Naive thymus-derived CD4-positive, alpha-beta T cell (primary cell): ENCODE measurements at regions not wholly inside any gene's neighbourhood (a gene's known extent, or its start where the extent isn't known, plus 50 kb on each side); places are given as distances from the start of the nearest gene placed in this dataset.
A peak's percentile ranks its signal among the peaks of the same experiment; 100 is the strongest.

ENCODE experiments used
- ATAC-seq: fragments of 150-1000 bp; cut with Tn5 transposase; 2 replicates; pipeline ENCODE4 v1.10.0; 2021; ENCODE audit warnings: mild to moderate bottlenecking, moderate library complexity
- CTCF ChIA-PET: fragments of 350-600 bp; sonication (Branson Sonifier 250); formaldehyde crosslinking; loops from one replicate; lab custom pipeline; 2021; ENCODE audit warnings: antibody characterized with exemption; lab: Charles Lee
- POLR2A ChIA-PET: fragments of 350-600 bp; sonication (Branson Sonifier 250); formaldehyde crosslinking; loops from one replicate; lab custom pipeline; 2021; ENCODE audit warnings: antibody characterized with exemption, inconsistent platforms; lab: Charles Lee
- DNase-seq, 9 donors: peaks; one replicate each; pipeline versions ENCODE4 v3.0.0 to v3.0.0-alpha.2; 2020 to 2022; ENCODE audit warnings: mixed read lengths in 1 of 9
- H3K27ac ChIP-seq: one replicate; pipeline ENCODE4 v1.7.0; 2013; ENCODE audit warnings: mild to moderate bottlenecking, low read depth, low read length, moderate library complexity
- H3K27me3 ChIP-seq, 2 donors: one replicate each; pipeline ENCODE4 v1.7.0; 2013; ENCODE audit warnings: low read length in 2 of 2, mild to moderate bottlenecking in 2 of 2, moderate library complexity in 2 of 2; ENCODE audit not compliant: control insufficient read depth in 2 of 2, insufficient read depth in 2 of 2
- H3K36me3 ChIP-seq, 3 experiments: 1 replicate in 2 of 3; 2 replicates in 1 of 3; pipeline ENCODE4 v1.7.0; 2013; ENCODE audit warnings: low read length in 3 of 3, mild to moderate bottlenecking in 3 of 3, moderate library complexity in 1 of 3; ENCODE audit not compliant: insufficient read depth in 3 of 3, control insufficient read depth in 2 of 3
- H3K4me1 ChIP-seq, 2 donors: one replicate each; pipeline ENCODE4 v1.7.0; 2013; ENCODE audit warnings: low read length in 2 of 2, mild to moderate bottlenecking in 2 of 2, moderate library complexity in 1 of 2; ENCODE audit not compliant: control insufficient read depth in 2 of 2, insufficient read depth in 2 of 2
- H3K4me3 ChIP-seq: 2 replicates; pipeline ENCODE4 v1.7.0; 2013; ENCODE audit warnings: mild to moderate bottlenecking, low read length
- H3K9me3 ChIP-seq, 3 experiments: 1 replicate in 2 of 3; 2 replicates in 1 of 3; pipeline ENCODE4 v1.7.0; 2013; ENCODE audit warnings: low read length in 3 of 3; ENCODE audit not compliant: control insufficient read depth in 2 of 3
- H3K27ac Mint-ChIP-seq, 9 donors: one replicate each; pipeline ENCODE4 v1.8.0; 2020 to 2022; ENCODE audit warnings: mixed read lengths in 9 of 9, mild to moderate bottlenecking in 8 of 9, moderate library complexity in 5 of 9, inconsistent platforms in 2 of 9
- H3K27me3 Mint-ChIP-seq, 5 donors: one replicate each; pipeline ENCODE4 v1.8.0; 2021 to 2022; ENCODE audit warnings: mixed read lengths in 5 of 5, mild to moderate bottlenecking in 1 of 5
- H3K36me3 Mint-ChIP-seq, 5 donors: one replicate each; pipeline ENCODE4 v1.8.0; 2020 to 2022; ENCODE audit warnings: mixed read lengths in 5 of 5, mild to moderate bottlenecking in 3 of 5, inconsistent platforms in 1 of 5
- H3K4me1 Mint-ChIP-seq, 7 donors: one replicate each; pipeline ENCODE4 v1.8.0; 2020 to 2022; ENCODE audit warnings: mixed read lengths in 7 of 7, mild to moderate bottlenecking in 3 of 7, inconsistent platforms in 1 of 7
- H3K4me3 Mint-ChIP-seq, 10 donors: one replicate each; pipeline ENCODE4 v1.8.0; 2020 to 2022; ENCODE audit warnings: mild to moderate bottlenecking in 10 of 10, mixed read lengths in 10 of 10, moderate library complexity in 6 of 10, inconsistent platforms in 2 of 10
- H3K9me3 Mint-ChIP-seq, 11 donors: one replicate each; pipeline ENCODE4 v1.8.0; 2020 to 2022; ENCODE audit warnings: mixed read lengths in 11 of 11, mild to moderate bottlenecking in 4 of 11, inconsistent platforms in 1 of 11, moderate library complexity in 1 of 11
- intact Hi-C, 2 donors: fragments of 100-400 bp; cut with micrococcal nuclease; formaldehyde crosslinking; loops; one replicate each; pipeline ENCODE4 v1.15.1; 2023

DNA sequence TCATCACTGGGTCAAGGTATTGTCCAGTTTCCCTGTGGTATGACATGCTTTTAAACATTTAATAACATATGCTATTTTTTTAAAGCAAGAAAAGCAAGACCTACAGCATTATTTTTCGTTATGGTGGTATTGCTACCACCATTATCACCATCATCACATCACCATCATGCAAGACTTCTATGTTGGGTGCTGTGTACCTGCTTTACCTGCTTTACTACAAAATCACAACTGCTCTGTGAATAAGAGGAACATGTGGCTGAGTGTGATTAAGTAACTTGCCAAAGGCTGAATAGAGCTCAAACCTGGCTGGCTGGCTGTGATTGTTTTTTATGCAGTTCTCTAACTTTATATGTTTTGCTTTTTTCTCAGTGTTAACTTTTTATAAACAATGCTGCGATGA lies 140.8 kb upstream of the CLINT1 start:
- H3K4me1 ChIP-seq: peaks cover 4 to 6% of the 10 kb centered on the region in 2 donors
- H3K36me3 ChIP-seq: no peaks in the 10 kb centered on the region
- peaks cover 0 to 3% of the 10 kb centered on the region in 2 donors for H3K27me3 ChIP-seq
- peaks cover under 1 to 8% (median 5%) of the 10 kb centered on the region in 7 donors for H3K4me1 Mint-ChIP-seq
- DNase-seq: no peak
- H3K27ac ChIP-seq: no peak overlapping the region
- no peak overlapping the region for H3K4me3 Mint-ChIP-seq
- intact Hi-C loops: loop anchor here (5.0 kb wide), 2 partner anchors 237 to 332 kb away; no protein-coding TSS in a partner anchor
- POLR2A ChIA-PET: no interaction called here
- H3K9me3 Mint-ChIP-seq: peaks cover 0 to 3% (median 0%) of the 10 kb centered on the region in 11 donors
- no peak overlapping the region for H3K27ac Mint-ChIP-seq
- no peak overlapping the region for H3K4me3 ChIP-seq
- peaks cover 0 to 50% (median 9%) of the 10 kb centered on the region in 5 donors for H3K27me3 Mint-ChIP-seq
- no peaks in the 10 kb centered on the region for H3K36me3 Mint-ChIP-seq
- H3K9me3 ChIP-seq: no peaks in the 10 kb centered on the region
- ATAC-seq: no peak
- CTCF ChIA-PET: no interaction called here

DNA sequence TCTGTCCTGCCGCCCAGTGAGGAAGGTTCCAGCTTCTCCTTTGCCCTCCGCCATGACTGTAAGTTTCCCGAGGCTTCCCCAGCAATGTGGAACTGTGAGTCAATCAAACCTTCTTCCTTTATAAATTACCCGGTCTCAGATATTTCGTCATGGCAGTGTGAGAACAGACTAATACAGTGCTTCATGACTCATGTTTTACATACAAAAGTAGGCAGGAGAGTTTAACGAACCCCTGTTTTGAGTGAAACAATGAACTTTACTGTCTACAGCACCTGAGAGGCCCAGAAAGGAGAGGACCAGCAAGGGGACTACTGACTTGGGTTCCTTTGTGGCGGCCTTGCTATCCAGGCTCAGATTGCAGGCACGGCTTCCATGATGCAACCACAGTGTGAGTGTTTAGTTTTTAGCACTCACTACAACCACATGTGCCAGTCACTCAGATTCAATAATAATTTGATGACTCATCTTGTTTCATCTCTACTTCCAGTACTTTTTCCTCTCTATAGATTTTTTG lies 139.1 kb upstream of the CLINT1 start:
- no peak for DNase-seq
- H3K4me1 ChIP-seq: peaks cover 14 to 16% of the 10 kb centered on the region in 2 donors
- H3K27me3 Mint-ChIP-seq: peaks cover 7 to 58% (median 16%) of the 10 kb centered on the region in 5 donors
- peaks cover 8 to 20% (median 12%) of the 10 kb centered on the region in 7 donors for H3K4me1 Mint-ChIP-seq
- ChIA-PET CTCF (interaction anchor here (0.8 kb wide), 1 partner anchor 25 kb away, joined by 5 read pairs; no protein-coding TSS in a partner anchor), POLR2A (no interaction called here)
- no peaks in the 10 kb centered on the region for H3K36me3 Mint-ChIP-seq
- no peaks in the 10 kb centered on the region for H3K36me3 ChIP-seq
- H3K9me3 ChIP-seq: no peaks in the 10 kb centered on the region
- H3K4me3 ChIP-seq: no peak overlapping the region
- H3K9me3 Mint-ChIP-seq: peaks cover 0 to 3% (median 0%) of the 10 kb centered on the region in 11 donors
- H3K27ac Mint-ChIP-seq: no peak overlapping the region
- intact Hi-C loops: loop anchor here (5.0 kb wide), 2 partner anchors 236 to 331 kb away; no protein-coding TSS in a partner anchor
- H3K27ac ChIP-seq: no peak overlapping the region
- peaks cover 0 to 3% of the 10 kb centered on the region in 2 donors for H3K27me3 ChIP-seq
- no peak overlapping the region for H3K4me3 Mint-ChIP-seq
- peak; percentile 16 for ATAC-seq

DNA sequence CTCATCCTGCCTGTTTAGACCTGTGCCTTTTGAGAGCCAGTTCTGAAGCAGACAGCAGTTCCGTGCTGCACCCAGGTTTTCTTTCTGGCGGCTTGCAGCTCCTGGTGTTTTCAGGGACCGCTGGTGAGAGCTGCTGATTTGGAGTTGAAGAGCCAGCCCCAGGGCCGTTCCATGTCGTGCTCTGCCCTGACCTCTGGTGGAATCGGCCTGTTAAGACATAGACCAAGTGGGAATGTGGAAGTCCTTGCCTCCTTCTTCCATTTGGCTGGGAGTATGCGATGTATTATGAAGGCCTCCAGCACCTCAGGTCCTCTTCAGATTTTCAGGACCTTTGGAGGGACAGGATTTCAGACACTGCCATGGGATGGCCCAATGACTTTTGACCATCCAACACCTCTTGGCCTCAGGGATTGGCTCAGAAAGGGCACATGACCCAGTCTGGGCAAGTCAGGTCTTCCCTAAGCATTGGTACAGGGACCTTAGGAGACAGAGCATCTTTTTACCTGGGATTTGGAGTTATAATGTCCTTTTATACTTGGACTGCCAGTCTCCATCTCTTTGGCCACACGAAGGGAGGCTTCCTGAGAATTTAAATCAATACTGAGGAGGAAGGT lies 136.1 kb upstream of the CLINT1 start:
- Histone ChIP-seq H3K27me3 (peaks cover 0 to 3% of the 10 kb centered on the region in 2 donors), H3K4me1 (peaks cover 14 to 16% of the 10 kb centered on the region in 2 donors), H3K36me3 (no peaks in the 10 kb centered on the region), H3K27ac (no peak overlapping the region), H3K4me3 (no peak overlapping the region), H3K9me3 (no peaks in the 10 kb centered on the region)
- intact Hi-C loops: loop anchor here (1.0 to 5.0 kb wide), 7 partner anchors 136 to 1214 kb away; partner anchors contain the start of genes CLINT1 (in 1 of the 2) and RNF145 (in 1 of the 2)
- Mint-ChIP-seq H3K27me3 (peaks cover 13 to 56% (median 20%) of the 10 kb centered on the region in 5 donors), H3K27ac (no peak overlapping the region), H3K9me3 (no peaks in the 10 kb centered on the region), H3K4me3 (peak overlapping the region in 9 of 10 donors; percentile 29 to 77 (median 61)), H3K4me1 (peaks cover 8 to 20% (median 12%) of the 10 kb centered on the region in 7 donors), H3K36me3 (peaks cover 0 to 2% (median 0%) of the 10 kb centered on the region in 5 donors)
- CTCF ChIA-PET: interaction anchor here (0.6 to 1.5 kb wide), 6 partner anchors 8 to 264 kb away, joined by 3 to 6 read pairs (median 4); partner anchors contain the start of gene THG1L
- DNase-seq (peak; percentile 5 to 52 (median 31)), ATAC-seq (peak; percentile 84)
- POLR2A ChIA-PET: no interaction called here

DNA sequence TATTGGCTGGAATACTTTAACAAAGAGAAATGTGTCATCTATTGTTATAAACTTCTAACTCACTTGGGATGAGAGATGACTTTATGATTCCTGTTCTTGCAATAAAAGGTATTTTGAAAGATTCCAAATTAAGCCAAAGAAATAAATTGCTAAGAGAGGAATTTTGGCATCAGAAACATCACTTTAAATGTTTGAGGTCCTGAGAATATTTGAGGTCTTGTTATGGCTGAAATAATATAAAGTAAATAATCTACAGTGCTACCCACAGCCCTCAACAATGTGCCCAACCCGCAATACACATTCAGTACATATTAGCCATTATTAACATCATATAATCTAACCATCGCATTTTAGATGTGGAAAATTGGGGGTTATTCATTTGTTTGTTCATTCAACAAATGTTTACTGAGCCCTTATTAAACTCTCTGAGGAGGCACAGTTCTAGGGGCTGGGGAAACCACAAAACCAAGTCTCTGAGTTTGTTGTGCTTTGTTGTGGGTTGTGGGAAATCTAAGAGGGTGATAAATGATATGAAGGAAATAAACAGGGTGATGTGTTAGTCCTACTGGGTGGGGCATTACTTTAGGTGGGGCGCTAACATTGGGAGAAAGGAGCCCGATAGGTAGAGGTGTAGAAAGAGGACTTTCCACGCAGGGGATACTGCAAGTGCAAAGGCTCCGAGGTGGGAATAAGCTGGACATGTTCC lies 135.2 kb upstream of the CLINT1 start:
- H3K4me3 ChIP-seq: no peak overlapping the region
- H3K27ac ChIP-seq: no peak overlapping the region
- H3K4me1 ChIP-seq: peaks cover 14 to 16% of the 10 kb centered on the region in 2 donors
- ChIA-PET CTCF (interaction anchor here (0.6 to 1.5 kb wide), 6 partner anchors 9 to 235 kb away, joined by 3 to 6 read pairs (median 4); no protein-coding TSS in a partner anchor), POLR2A (no interaction called here)
- H3K4me3 Mint-ChIP-seq: peak overlapping the region; percentile 0 to 77 (median 59)
- no peaks in the 10 kb centered on the region for H3K36me3 ChIP-seq
- ATAC-seq (peak; percentile 77), DNase-seq (peak in 7 of 9 donors; percentile 21 to 54 (median 38))
- H3K4me1 Mint-ChIP-seq: peaks cover 8 to 20% (median 12%) of the 10 kb centered on the region in 7 donors
- H3K36me3 Mint-ChIP-seq: peaks cover 0 to 2% (median 0%) of the 10 kb centered on the region in 5 donors
- intact Hi-C loops: loop anchor here in 1 of 2 donors (1.0 to 2.0 kb wide), 2 partner anchors 135 to 1215 kb away; partner anchors contain the start of genes CLINT1 and RNF145
- peak overlapping the region in 1 of 9 donors; percentile 3 for H3K27ac Mint-ChIP-seq
- H3K27me3 Mint-ChIP-seq: peaks cover 17 to 56% (median 25%) of the 10 kb centered on the region in 5 donors
- no peaks in the 10 kb centered on the region for H3K9me3 ChIP-seq
- no peaks in the 10 kb centered on the region for H3K9me3 Mint-ChIP-seq
- peaks cover 0 to 3% of the 10 kb centered on the region in 2 donors for H3K27me3 ChIP-seq

DNA sequence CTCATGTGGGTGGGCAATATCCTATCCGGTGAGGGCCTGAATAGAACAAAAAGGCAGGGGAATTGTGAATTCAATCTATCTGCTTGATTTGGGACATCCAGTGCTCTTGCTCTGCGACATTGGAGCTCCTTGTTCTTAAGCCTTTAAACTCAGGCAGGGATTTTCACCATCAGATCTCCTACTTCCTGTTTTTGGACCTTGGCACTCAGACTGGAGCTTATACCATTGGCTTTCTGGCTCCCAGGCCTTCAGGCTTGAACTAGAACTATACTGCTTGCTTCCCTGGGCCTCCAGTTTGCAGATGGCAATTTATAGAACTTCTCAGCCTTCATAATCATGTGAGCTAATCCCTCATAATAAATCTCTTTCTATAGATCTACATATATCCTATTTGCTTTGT lies 134.3 kb upstream of the CLINT1 start:
- H3K4me3 Mint-ChIP-seq: no peak overlapping the region
- peaks cover 0 to 2% (median 0%) of the 10 kb centered on the region in 5 donors for H3K36me3 Mint-ChIP-seq
- ChIA-PET POLR2A (no interaction called here), CTCF (no interaction called here)
- no peak for DNase-seq
- H3K27ac Mint-ChIP-seq: no peak overlapping the region
- H3K36me3 ChIP-seq: no peaks in the 10 kb centered on the region
- intact Hi-C loops: no loop called here
- peaks cover 0 to 3% of the 10 kb centered on the region in 2 donors for H3K27me3 ChIP-seq
- H3K27me3 Mint-ChIP-seq: peaks cover 17 to 58% (median 27%) of the 10 kb centered on the region in 5 donors
- H3K27ac ChIP-seq: no peak overlapping the region
- H3K4me3 ChIP-seq: no peak overlapping the region
- H3K9me3 Mint-ChIP-seq: no peaks in the 10 kb centered on the region
- no peaks in the 10 kb centered on the region for H3K9me3 ChIP-seq
- peaks cover 8 to 20% (median 12%) of the 10 kb centered on the region in 7 donors for H3K4me1 Mint-ChIP-seq
- H3K4me1 ChIP-seq: peaks cover 14 to 16% of the 10 kb centered on the region in 2 donors
- ATAC-seq: no peak

DNA sequence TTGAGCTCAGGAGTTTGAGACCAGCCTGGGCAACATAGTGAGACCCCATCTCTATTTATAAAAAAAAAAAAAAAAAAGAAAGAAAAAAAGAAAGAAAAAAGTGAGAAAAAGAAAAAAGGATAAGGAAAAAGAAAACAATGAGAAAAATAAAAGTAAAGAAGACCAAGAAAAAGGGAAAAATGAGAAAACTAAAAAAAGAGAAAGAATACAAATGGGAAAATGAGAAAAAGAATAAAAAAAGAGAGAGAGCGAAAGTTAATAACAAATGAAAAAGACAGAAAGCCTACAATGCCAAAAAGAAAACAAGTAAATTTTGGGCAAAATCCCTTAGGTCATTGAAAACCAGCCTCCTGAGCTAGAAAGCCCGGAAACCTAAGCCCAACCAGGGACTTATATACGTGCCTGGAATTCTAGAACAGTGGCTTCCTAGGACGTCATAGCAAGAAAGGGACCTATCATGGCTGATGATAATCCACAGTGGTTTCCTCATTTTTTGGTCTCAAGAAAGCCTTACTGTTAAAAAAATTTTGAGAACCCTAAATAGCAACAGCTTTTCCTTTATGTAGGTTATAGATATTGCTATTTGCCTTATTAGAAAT lies 131.7 kb upstream of the CLINT1 start:
- ATAC-seq (no peak), DNase-seq (no peak)
- intact Hi-C loops: no loop called here
- ChIA-PET POLR2A (interaction anchor here (0.6 kb wide), 1 partner anchor 16 kb away, joined by 3 read pairs; no protein-coding TSS in a partner anchor), CTCF (interaction anchor here (0.6 kb wide), 2 partner anchors 10 to 13 kb away, joined by 3 to 7 read pairs; no protein-coding TSS in a partner anchor)
- Mint-ChIP-seq H3K9me3 (peaks cover 0 to 3% (median 0%) of the 10 kb centered on the region in 11 donors), H3K4me1 (peaks cover 8 to 20% (median 12%) of the 10 kb centered on the region in 7 donors), H3K27ac (no peak overlapping the region), H3K36me3 (peaks cover 0 to 2% (median 0%) of the 10 kb centered on the region in 5 donors), H3K4me3 (no peak overlapping the region), H3K27me3 (peaks cover 19 to 40% (median 22%) of the 10 kb centered on the region in 5 donors)
- H3K9me3 ChIP-seq: no peaks in the 10 kb centered on the region
- no peak overlapping the region for H3K4me3 ChIP-seq
- no peak overlapping the region for H3K27ac ChIP-seq
- peaks cover 14 to 16% of the 10 kb centered on the region in 2 donors for H3K4me1 ChIP-seq
- no peaks in the 10 kb centered on the region for H3K36me3 ChIP-seq
- peaks cover 0 to 3% of the 10 kb centered on the region in 2 donors for H3K27me3 ChIP-seq
